HL-60 (cell line): ENCODE measurements at regions not wholly inside any gene's neighbourhood (a gene's known extent, or its start where the extent isn't known, plus 50 kb on each side); places are given as distances from the start of the nearest gene placed in this dataset.

ENCODE experiments used
- DNase-seq, 2 experiments: peaks; one replicate each; pipeline ENCODE4 v3.0.0-alpha.2; 2010 to 2020; ENCODE audit warnings: low read depth in 1 of 2, low spot score in 1 of 2
- H3K27ac ChIP-seq: fragments of 250-450 bp; sonication (Bioruptor Pico); replicated peaks from 2 replicates; pipeline ENCODE4 v1.5.1; 2020; ENCODE audit warnings: mild to moderate bottlenecking, moderate library complexity
- H3K27me3 ChIP-seq: fragments of 250-450 bp; sonication (Bioruptor Pico); 2 replicates; pipeline ENCODE4 v1.5.1; 2021; ENCODE audit warnings: mild to moderate bottlenecking, moderate library complexity; ENCODE audit not compliant: insufficient read depth, poor library complexity, severe bottlenecking
- H3K4me3 ChIP-seq: replicated peaks from 2 replicates; pipeline ENCODE4 v1.5.1; 2011; ENCODE audit warnings: mild to moderate bottlenecking, control low read depth, low read length; ENCODE audit not compliant: insufficient read depth
- GABPA ChIP-seq: IDR thresholded peaks from 2 replicates; pipeline ENCODE4 v1.6.1; 2012; ENCODE audit warnings: low read depth
- POLR2AphosphoS5 ChIP-seq: IDR thresholded peaks from 2 replicates; pipeline ENCODE4 v1.6.1; 2012; ENCODE audit warnings: low read depth
- SPI1 ChIP-seq: IDR thresholded peaks from 2 replicates; pipeline ENCODE4 v1.6.1; 2012; ENCODE audit warnings: low read depth, mild to moderate bottlenecking, borderline replicate concordance
- TF ChIP-seq, protein P1 (sequence below): IDR thresholded peaks from one replicate; pipeline ENCODE4 v1.5.1; 2011; ENCODE audit warnings: low read length, control low read depth, inconsistent platforms; ENCODE audit not compliant: insufficient read depth
- TF ChIP-seq, protein P2 (sequence below): IDR thresholded peaks from 2 replicates; pipeline ENCODE4 v1.6.1; 2012; ENCODE audit warnings: low read depth; ENCODE audit not compliant: insufficient replicate concordance

DNA sequence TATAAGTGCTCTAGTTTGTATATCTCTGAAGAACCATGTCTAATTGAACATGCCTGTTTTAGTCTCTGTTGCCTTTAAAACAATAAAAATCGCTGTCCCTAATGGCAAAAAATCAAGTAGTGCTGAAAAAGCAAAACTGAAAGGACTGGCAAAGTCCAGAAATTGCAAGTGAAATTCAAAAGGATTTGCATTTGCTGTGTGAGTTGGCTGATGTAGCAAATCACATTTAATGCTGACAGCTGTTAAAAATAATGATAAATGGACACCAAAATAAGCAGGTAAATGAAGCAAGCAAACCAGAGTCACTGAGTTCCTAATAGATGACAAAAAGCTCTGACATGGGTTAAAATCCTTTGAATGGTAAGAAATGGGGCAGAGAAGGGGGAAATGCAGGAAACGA lies 874.1 kb downstream of the GRM8 start:
- TF ChIP-seq GABPA (no peak), SPI1 (no peak), POLR2AphosphoS5 (no peak)
- TF ChIP-seq, protein P1, sequence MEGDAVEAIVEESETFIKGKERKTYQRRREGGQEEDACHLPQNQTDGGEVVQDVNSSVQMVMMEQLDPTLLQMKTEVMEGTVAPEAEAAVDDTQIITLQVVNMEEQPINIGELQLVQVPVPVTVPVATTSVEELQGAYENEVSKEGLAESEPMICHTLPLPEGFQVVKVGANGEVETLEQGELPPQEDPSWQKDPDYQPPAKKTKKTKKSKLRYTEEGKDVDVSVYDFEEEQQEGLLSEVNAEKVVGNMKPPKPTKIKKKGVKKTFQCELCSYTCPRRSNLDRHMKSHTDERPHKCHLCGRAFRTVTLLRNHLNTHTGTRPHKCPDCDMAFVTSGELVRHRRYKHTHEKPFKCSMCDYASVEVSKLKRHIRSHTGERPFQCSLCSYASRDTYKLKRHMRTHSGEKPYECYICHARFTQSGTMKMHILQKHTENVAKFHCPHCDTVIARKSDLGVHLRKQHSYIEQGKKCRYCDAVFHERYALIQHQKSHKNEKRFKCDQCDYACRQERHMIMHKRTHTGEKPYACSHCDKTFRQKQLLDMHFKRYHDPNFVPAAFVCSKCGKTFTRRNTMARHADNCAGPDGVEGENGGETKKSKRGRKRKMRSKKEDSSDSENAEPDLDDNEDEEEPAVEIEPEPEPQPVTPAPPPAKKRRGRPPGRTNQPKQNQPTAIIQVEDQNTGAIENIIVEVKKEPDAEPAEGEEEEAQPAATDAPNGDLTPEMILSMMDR, result no peak
- TF ChIP-seq, protein P2, sequence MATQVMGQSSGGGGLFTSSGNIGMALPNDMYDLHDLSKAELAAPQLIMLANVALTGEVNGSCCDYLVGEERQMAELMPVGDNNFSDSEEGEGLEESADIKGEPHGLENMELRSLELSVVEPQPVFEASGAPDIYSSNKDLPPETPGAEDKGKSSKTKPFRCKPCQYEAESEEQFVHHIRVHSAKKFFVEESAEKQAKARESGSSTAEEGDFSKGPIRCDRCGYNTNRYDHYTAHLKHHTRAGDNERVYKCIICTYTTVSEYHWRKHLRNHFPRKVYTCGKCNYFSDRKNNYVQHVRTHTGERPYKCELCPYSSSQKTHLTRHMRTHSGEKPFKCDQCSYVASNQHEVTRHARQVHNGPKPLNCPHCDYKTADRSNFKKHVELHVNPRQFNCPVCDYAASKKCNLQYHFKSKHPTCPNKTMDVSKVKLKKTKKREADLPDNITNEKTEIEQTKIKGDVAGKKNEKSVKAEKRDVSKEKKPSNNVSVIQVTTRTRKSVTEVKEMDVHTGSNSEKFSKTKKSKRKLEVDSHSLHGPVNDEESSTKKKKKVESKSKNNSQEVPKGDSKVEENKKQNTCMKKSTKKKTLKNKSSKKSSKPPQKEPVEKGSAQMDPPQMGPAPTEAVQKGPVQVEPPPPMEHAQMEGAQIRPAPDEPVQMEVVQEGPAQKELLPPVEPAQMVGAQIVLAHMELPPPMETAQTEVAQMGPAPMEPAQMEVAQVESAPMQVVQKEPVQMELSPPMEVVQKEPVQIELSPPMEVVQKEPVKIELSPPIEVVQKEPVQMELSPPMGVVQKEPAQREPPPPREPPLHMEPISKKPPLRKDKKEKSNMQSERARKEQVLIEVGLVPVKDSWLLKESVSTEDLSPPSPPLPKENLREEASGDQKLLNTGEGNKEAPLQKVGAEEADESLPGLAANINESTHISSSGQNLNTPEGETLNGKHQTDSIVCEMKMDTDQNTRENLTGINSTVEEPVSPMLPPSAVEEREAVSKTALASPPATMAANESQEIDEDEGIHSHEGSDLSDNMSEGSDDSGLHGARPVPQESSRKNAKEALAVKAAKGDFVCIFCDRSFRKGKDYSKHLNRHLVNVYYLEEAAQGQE, result no peak
- no peaks in the 10 kb centered on the region for H3K27me3 ChIP-seq
- no peak overlapping the region for H3K4me3 ChIP-seq
- H3K27ac ChIP-seq, result no peak overlapping the region
- no peak for DNase-seq

DNA sequence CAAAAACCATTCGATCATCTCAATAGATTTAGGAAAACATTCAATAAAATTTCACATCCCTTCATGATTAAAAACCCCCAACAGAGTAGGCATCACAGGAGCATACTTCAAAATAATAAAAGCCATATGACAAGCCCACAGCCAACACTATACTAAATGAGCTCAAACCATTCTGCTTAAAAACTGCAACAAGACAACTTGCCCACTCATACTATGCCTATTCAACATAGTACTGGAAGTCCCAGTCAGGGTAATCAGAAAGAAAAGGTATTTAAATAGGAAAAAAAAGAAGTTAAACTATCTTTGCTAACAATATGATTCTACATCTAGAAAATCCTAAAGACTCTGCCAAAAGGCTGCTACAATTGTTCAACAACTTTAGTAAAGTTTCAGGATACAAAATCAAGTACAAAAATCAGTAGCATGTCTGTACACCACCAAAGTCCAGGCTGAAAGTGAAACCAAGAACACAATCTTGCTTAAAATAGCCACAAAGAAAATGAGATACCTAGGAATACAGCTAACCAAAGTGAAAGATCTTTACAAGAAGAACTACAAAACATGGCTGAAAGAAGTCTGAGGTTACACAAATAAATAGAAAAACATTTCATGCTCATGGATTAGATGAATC lies 882.6 kb downstream of the GRM8 start:
- no peak overlapping the region for H3K27ac ChIP-seq
- H3K27me3 ChIP-seq, result no peaks in the 10 kb centered on the region
- TF ChIP-seq POLR2AphosphoS5 (no peak), SPI1 (no peak), GABPA (no peak)
- TF ChIP-seq, protein P1, result no peak
- TF ChIP-seq, protein P2, result no peak
- no peak for DNase-seq
- H3K4me3 ChIP-seq, result no peak overlapping the region

DNA sequence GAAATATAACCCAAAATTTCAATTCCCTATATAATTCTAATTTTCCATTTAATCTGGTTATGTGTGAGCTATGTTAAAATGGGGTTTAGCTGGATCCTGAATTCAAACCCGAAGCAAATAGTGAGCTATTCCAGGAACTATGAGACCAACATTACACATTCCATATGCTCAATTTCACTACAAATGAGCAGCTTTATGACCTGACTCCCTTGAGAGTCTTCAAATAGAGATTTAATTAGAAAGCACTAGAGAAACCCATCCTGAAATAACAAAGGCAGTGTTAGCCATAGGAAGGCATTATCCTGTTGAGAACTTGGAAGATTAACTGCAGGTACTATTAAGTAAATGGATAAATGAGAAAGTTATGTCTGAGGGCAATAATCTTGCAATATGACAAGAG lies 890.0 kb downstream of the GRM8 start:
- no peak overlapping the region for H3K27ac ChIP-seq
- TF ChIP-seq POLR2AphosphoS5, result no peak
- TF ChIP-seq GABPA, result no peak
- TF ChIP-seq, protein P1, result no peak
- TF ChIP-seq, protein P2, result no peak
- H3K4me3 ChIP-seq, result no peak overlapping the region
- DNase-seq, result no peak
- H3K27me3 ChIP-seq, result no peaks in the 10 kb centered on the region
